MM.1S (cell line): ENCODE measurements at regions not wholly inside any gene's neighbourhood (a gene's known extent, or its start where the extent isn't known, plus 50 kb on each side); places are given as distances from the start of the nearest gene placed in this dataset.

Experiments
- DNase-seq: peaks from one replicate; pipeline ENCODE4 v3.0.0-alpha.2; 2015
- H2AFZ ChIP-seq: fragments of 300-600 bp; sonication (generic); 2 replicates; pipeline ENCODE4 v1.6.0; 2016; ENCODE audit warnings: antibody characterized with exemption, low read length
- H3F3A ChIP-seq: fragments of 300-600 bp; sonication (generic); 2 replicates; pipeline ENCODE4 v1.6.1; 2016; ENCODE audit warnings: mild to moderate bottlenecking, antibody characterized with exemption, low read length, moderate library complexity, mixed read lengths; ENCODE audit not compliant: insufficient read depth
- H3K27ac ChIP-seq: fragments of 300-600 bp; sonication (generic); 2 replicates; pipeline ENCODE4 v1.5.1; 2016; ENCODE audit warnings: mild to moderate bottlenecking, low read length
- H3K27me3 ChIP-seq: fragments of 300-600 bp; sonication (generic); replicated peaks from 2 replicates; pipeline ENCODE4 v1.6.0; 2016; ENCODE audit warnings: low read length; ENCODE audit not compliant: insufficient read depth
- H3K36me3 ChIP-seq: fragments of 300-600 bp; sonication (generic); replicated peaks from 2 replicates; pipeline ENCODE4 v1.6.1; 2016; ENCODE audit warnings: mild to moderate bottlenecking, low read length, mixed read lengths; ENCODE audit not compliant: insufficient read depth
- H3K4me1 ChIP-seq: fragments of 300-600 bp; sonication (generic); 2 replicates; pipeline ENCODE4 v1.6.1; 2016; ENCODE audit warnings: low read length, mixed read lengths
- H3K4me2 ChIP-seq: fragments of 300-600 bp; sonication (generic); 2 replicates; pipeline ENCODE4 v1.6.0; 2016; ENCODE audit warnings: low read depth, low read length
- H3K4me3 ChIP-seq: fragments of 300-600 bp; sonication (generic); 2 replicates; pipeline ENCODE4 v1.5.1; 2016; ENCODE audit warnings: low read length, mixed read lengths
- H3K79me2 ChIP-seq: fragments of 300-600 bp; sonication (generic); 2 replicates; pipeline ENCODE4 v1.6.1; 2016; ENCODE audit warnings: mixed run types, low read length, mixed read lengths
- H3K9ac ChIP-seq: fragments of 300-600 bp; sonication (generic); 2 replicates; pipeline ENCODE4 v1.6.1; 2016; ENCODE audit warnings: low read length, mixed read lengths
- H3K9me2 ChIP-seq: fragments of 300-600 bp; sonication (generic); replicated peaks from 2 replicates; pipeline ENCODE4 v1.6.1; 2016; ENCODE audit warnings: mild to moderate bottlenecking, low read length, mixed read lengths; ENCODE audit not compliant: insufficient read depth
- H3K9me3 ChIP-seq: fragments of 300-600 bp; sonication (generic); replicated peaks from 2 replicates; pipeline ENCODE4 v1.6.1; 2016; ENCODE audit warnings: mild to moderate bottlenecking, low read length, mixed read lengths; ENCODE audit not compliant: insufficient read depth
- H4K20me1 ChIP-seq: fragments of 300-600 bp; sonication (generic); 2 replicates; pipeline ENCODE4 v1.6.1; 2016; ENCODE audit warnings: mild to moderate bottlenecking, low read length, moderate library complexity, mixed read lengths; ENCODE audit not compliant: insufficient read depth
- CTCF ChIP-seq: fragments of 300-600 bp; sonication (generic); IDR thresholded peaks from 2 replicates; pipeline ENCODE4 v1.5.1; 2016; ENCODE audit warnings: antibody characterized with exemption, low read length, mixed read lengths
- EZH2 ChIP-seq: fragments of 300-600 bp; sonication (generic); optimal IDR thresholded peaks from 2 replicates; pipeline ENCODE3; 2017; ENCODE audit warnings: low read depth, mild to moderate bottlenecking, antibody characterized with exemption, low read length, mixed read lengths
- EZH2phosphoT487 ChIP-seq: fragments of 300-600 bp; sonication (generic); IDR thresholded peaks from 2 replicates; pipeline ENCODE4 v1.6.1; 2018; ENCODE audit warnings: antibody characterized with exemption, low read length

GRCh38 chr6:160911949-160912348 lies 79.6 kb upstream of the MAP3K4 start:
- Histone ChIP-seq H4K20me1 (no peaks in the 10 kb centered on the region), H3K27me3 (no peaks in the 10 kb centered on the region), H2AFZ (no peak overlapping the region), H3F3A (no peaks in the 10 kb centered on the region), H3K4me2 (no peak overlapping the region), H3K4me1 (no peaks in the 10 kb centered on the region), H3K79me2 (no peaks in the 10 kb centered on the region), H3K9me3 (no peaks in the 10 kb centered on the region), H3K9ac (no peak overlapping the region), H3K4me3 (no peak overlapping the region), H3K9me2 (no peaks in the 10 kb centered on the region), H3K27ac (no peak overlapping the region), H3K36me3 (no peaks in the 10 kb centered on the region)
- TF ChIP-seq EZH2phosphoT487 = no peak
- TF ChIP-seq CTCF = no peak
- no peak for TF ChIP-seq EZH2
- DNase-seq = no peak

GRCh38 chr6:160912411-160912810 lies 79.2 kb upstream of the MAP3K4 start:
- no peak overlapping the region for H3K4me2 ChIP-seq
- H3K27ac ChIP-seq = no peak overlapping the region
- H3K9me3 ChIP-seq = no peaks in the 10 kb centered on the region
- no peak overlapping the region for H3K4me3 ChIP-seq
- no peaks in the 10 kb centered on the region for H3K9me2 ChIP-seq
- no peaks in the 10 kb centered on the region for H3K36me3 ChIP-seq
- no peaks in the 10 kb centered on the region for H3K4me1 ChIP-seq
- no peaks in the 10 kb centered on the region for H3F3A ChIP-seq
- H2AFZ ChIP-seq = no peak overlapping the region
- H3K27me3 ChIP-seq = no peaks in the 10 kb centered on the region
- H3K9ac ChIP-seq = no peak overlapping the region
- no peaks in the 10 kb centered on the region for H3K79me2 ChIP-seq
- no peaks in the 10 kb centered on the region for H4K20me1 ChIP-seq
- TF ChIP-seq EZH2phosphoT487 (no peak), EZH2 (no peak), CTCF (no peak)
- no peak for DNase-seq

GRCh38 chr6:160917572-160917971 lies 74.0 kb upstream of the MAP3K4 start:
- no peak for TF ChIP-seq EZH2phosphoT487
- TF ChIP-seq EZH2 = no peak
- TF ChIP-seq CTCF = no peak
- H3K4me2 ChIP-seq = no peak overlapping the region
- no peaks in the 10 kb centered on the region for H3K27me3 ChIP-seq
- no peak for DNase-seq
- no peak overlapping the region for H3K27ac ChIP-seq
- H3K9ac ChIP-seq = no peak overlapping the region
- no peak overlapping the region for H2AFZ ChIP-seq
- H3K4me1 ChIP-seq = no peaks in the 10 kb centered on the region
- no peaks in the 10 kb centered on the region for H3K79me2 ChIP-seq
- no peaks in the 10 kb centered on the region for H3F3A ChIP-seq
- no peaks in the 10 kb centered on the region for H3K9me3 ChIP-seq
- no peaks in the 10 kb centered on the region for H3K36me3 ChIP-seq
- no peaks in the 10 kb centered on the region for H3K9me2 ChIP-seq
- no peaks in the 10 kb centered on the region for H4K20me1 ChIP-seq
- no peak overlapping the region for H3K4me3 ChIP-seq
